ENCODE measurements at regions not wholly inside any gene's neighbourhood (a gene's known extent, or its start where the extent isn't known, plus 50 kb on each side); places are given as distances from the start of the nearest gene placed in this dataset.

DNA sequence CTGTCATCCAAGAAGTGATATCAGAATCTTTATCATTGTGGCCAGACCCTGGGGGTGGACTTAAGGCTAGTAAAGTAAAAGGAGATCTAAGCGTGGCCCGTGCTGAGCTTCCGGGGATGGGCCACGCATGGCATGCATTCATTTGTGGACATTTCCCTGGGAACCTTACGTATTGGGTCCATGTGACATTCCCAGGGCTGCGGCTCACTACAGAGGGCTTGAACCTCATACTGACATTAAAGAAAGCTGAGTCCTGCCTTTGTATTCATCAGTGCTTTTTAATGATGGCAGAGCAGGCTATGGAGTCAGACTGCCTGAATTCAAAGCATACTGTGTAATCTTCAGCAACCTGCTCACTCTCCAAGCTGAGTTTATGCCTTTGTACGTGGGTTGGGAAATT is 152.2 kb upstream of the AFDN start:
- H3K4me1 Mint-ChIP-seq: peaks cover 27% of the 10 kb centered on the region
- H3K4me3 Mint-ChIP-seq: no peak overlapping the region
- Histone ChIP-seq H3K4me1 (ENCODE audit: insufficient read depth) (peaks cover 21% of the 10 kb centered on the region), H4K20me1 (replicated peaks; ENCODE audit: insufficient read depth) (no peaks in the 10 kb centered on the region), H3K4me3 (no peak overlapping the region), H3K79me2 (replicated peaks; ENCODE audit: insufficient read depth) (no peaks in the 10 kb centered on the region), H3K27ac (ENCODE audit: low read depth) (no peak overlapping the region), H3K9me2 (ENCODE audit: insufficient read depth) (0 out of 2 replicates have a peak, but pooled peaks cover 6% of the 10 kb centered on the region), H2AFZ (no peak overlapping the region), H3K4me2 (no peak overlapping the region), H3K27me3 (ENCODE audit: insufficient read depth) (peaks cover 8% of the 10 kb centered on the region; the same call in 1 of the 2 replicates), H3F3A (replicated peaks; ENCODE audit: low read depth) (no peaks in the 10 kb centered on the region), H3K36me3 (ENCODE audit: insufficient read depth) (no peaks in the 10 kb centered on the region)
- no peak overlapping the region for H3K27ac Mint-ChIP-seq
- TF ChIP-seq, protein P1, sequence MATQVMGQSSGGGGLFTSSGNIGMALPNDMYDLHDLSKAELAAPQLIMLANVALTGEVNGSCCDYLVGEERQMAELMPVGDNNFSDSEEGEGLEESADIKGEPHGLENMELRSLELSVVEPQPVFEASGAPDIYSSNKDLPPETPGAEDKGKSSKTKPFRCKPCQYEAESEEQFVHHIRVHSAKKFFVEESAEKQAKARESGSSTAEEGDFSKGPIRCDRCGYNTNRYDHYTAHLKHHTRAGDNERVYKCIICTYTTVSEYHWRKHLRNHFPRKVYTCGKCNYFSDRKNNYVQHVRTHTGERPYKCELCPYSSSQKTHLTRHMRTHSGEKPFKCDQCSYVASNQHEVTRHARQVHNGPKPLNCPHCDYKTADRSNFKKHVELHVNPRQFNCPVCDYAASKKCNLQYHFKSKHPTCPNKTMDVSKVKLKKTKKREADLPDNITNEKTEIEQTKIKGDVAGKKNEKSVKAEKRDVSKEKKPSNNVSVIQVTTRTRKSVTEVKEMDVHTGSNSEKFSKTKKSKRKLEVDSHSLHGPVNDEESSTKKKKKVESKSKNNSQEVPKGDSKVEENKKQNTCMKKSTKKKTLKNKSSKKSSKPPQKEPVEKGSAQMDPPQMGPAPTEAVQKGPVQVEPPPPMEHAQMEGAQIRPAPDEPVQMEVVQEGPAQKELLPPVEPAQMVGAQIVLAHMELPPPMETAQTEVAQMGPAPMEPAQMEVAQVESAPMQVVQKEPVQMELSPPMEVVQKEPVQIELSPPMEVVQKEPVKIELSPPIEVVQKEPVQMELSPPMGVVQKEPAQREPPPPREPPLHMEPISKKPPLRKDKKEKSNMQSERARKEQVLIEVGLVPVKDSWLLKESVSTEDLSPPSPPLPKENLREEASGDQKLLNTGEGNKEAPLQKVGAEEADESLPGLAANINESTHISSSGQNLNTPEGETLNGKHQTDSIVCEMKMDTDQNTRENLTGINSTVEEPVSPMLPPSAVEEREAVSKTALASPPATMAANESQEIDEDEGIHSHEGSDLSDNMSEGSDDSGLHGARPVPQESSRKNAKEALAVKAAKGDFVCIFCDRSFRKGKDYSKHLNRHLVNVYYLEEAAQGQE (IDR thresholded peaks at IDR 0.05; ENCODE audit: unreplicated experiment): no peak
- TF ChIP-seq POLR2AphosphoS5 (IDR thresholded peaks at IDR 0.05; ENCODE audit: low read depth) (no peak), STAT1 (IDR thresholded peaks at IDR 0.05; ENCODE audit: unreplicated experiment) (no peak), NANOG (IDR thresholded peaks at IDR 0.05; ENCODE audit: borderline replicate concordance) (no peak), ZNF114 (CRISPR knock-in tag; IDR thresholded peaks at IDR 0.05) (no peak), CREB1 (CRISPR knock-in tag; IDR thresholded peaks at IDR 0.05; ENCODE audit: low read depth) (no peak), EZH2 (IDR thresholded peaks at IDR 0.05; ENCODE audit: low read depth, unreplicated experiment) (no peak), JUNB (IDR thresholded peaks at IDR 0.05; ENCODE audit: unreplicated experiment) (no peak), ZNF331 (CRISPR knock-in tag; IDR thresholded peaks at IDR 0.05; ENCODE audit: low read depth) (no peak), EZH2phosphoT487 (IDR thresholded peaks at IDR 0.05; ENCODE audit: unreplicated experiment) (no peak)
- TF ChIP-seq, protein P2, sequence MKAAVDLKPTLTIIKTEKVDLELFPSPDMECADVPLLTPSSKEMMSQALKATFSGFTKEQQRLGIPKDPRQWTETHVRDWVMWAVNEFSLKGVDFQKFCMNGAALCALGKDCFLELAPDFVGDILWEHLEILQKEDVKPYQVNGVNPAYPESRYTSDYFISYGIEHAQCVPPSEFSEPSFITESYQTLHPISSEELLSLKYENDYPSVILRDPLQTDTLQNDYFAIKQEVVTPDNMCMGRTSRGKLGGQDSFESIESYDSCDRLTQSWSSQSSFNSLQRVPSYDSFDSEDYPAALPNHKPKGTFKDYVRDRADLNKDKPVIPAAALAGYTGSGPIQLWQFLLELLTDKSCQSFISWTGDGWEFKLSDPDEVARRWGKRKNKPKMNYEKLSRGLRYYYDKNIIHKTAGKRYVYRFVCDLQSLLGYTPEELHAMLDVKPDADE (IDR thresholded peaks at IDR 0.05): no peak
- TF ChIP-seq, protein P3, sequence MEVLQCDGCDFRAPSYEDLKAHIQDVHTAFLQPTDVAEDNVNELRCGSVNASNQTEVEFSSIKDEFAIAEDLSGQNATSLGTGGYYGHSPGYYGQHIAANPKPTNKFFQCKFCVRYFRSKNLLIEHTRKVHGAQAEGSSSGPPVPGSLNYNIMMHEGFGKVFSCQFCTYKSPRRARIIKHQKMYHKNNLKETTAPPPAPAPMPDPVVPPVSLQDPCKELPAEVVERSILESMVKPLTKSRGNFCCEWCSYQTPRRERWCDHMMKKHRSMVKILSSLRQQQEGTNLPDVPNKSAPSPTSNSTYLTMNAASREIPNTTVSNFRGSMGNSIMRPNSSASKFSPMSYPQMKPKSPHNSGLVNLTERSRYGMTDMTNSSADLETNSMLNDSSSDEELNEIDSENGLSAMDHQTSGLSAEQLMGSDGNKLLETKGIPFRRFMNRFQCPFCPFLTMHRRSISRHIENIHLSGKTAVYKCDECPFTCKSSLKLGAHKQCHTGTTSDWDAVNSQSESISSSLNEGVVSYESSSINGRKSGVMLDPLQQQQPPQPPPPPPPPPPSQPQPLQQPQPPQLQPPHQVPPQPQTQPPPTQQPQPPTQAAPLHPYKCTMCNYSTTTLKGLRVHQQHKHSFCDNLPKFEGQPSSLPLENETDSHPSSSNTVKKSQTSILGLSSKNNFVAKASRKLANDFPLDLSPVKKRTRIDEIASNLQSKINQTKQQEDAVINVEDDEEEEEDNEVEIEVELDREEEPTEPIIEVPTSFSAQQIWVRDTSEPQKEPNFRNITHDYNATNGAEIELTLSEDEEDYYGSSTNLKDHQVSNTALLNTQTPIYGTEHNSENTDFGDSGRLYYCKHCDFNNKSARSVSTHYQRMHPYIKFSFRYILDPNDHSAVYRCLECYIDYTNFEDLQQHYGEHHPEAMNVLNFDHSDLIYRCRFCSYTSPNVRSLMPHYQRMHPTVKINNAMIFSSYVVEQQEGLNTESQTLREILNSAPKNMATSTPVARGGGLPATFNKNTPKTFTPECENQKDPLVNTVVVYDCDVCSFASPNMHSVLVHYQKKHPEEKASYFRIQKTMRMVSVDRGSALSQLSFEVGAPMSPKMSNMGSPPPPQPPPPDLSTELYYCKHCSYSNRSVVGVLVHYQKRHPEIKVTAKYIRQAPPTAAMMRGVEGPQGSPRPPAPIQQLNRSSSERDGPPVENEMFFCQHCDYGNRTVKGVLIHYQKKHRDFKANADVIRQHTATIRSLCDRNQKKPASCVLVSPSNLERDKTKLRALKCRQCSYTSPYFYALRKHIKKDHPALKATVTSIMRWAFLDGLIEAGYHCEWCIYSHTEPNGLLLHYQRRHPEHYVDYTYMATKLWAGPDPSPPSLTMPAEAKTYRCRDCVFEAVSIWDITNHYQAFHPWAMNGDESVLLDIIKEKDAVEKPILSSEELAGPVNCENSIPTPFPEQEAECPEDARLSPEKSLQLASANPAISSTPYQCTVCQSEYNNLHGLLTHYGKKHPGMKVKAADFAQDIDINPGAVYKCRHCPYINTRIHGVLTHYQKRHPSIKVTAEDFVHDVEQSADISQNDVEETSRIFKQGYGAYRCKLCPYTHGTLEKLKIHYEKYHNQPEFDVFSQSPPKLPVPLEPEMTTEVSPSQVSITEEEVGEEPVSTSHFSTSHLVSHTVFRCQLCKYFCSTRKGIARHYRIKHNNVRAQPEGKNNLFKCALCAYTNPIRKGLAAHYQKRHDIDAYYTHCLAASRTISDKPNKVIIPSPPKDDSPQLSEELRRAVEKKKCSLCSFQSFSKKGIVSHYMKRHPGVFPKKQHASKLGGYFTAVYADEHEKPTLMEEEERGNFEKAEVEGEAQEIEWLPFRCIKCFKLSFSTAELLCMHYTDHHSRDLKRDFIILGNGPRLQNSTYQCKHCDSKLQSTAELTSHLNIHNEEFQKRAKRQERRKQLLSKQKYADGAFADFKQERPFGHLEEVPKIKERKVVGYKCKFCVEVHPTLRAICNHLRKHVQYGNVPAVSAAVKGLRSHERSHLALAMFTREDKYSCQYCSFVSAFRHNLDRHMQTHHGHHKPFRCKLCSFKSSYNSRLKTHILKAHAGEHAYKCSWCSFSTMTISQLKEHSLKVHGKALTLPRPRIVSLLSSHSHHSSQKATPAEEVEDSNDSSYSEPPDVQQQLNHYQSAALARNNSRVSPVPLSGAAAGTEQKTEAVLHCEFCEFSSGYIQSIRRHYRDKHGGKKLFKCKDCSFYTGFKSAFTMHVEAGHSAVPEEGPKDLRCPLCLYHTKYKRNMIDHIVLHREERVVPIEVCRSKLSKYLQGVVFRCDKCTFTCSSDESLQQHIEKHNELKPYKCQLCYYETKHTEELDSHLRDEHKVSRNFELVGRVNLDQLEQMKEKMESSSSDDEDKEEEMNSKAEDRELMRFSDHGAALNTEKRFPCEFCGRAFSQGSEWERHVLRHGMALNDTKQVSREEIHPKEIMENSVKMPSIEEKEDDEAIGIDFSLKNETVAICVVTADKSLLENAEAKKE (CRISPR knock-in tag; IDR thresholded peaks at IDR 0.05): no peak
- TF ChIP-seq, protein P4, sequence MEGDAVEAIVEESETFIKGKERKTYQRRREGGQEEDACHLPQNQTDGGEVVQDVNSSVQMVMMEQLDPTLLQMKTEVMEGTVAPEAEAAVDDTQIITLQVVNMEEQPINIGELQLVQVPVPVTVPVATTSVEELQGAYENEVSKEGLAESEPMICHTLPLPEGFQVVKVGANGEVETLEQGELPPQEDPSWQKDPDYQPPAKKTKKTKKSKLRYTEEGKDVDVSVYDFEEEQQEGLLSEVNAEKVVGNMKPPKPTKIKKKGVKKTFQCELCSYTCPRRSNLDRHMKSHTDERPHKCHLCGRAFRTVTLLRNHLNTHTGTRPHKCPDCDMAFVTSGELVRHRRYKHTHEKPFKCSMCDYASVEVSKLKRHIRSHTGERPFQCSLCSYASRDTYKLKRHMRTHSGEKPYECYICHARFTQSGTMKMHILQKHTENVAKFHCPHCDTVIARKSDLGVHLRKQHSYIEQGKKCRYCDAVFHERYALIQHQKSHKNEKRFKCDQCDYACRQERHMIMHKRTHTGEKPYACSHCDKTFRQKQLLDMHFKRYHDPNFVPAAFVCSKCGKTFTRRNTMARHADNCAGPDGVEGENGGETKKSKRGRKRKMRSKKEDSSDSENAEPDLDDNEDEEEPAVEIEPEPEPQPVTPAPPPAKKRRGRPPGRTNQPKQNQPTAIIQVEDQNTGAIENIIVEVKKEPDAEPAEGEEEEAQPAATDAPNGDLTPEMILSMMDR (conservative IDR thresholded peaks at IDR 0.05; ENCODE audit: low read depth in 2 of 2): no peak
- H3K9me3 Mint-ChIP-seq: peaks cover 16% of the 10 kb centered on the region
- no peak for ATAC-seq
- H3K36me3 Mint-ChIP-seq (ENCODE audit: low read depth): peaks cover 15% of the 10 kb centered on the region
- peaks cover 21% of the 10 kb centered on the region for H3K27me3 Mint-ChIP-seq (ENCODE audit: insufficient read depth, low read depth, poor library complexity)
- DNase-seq (ENCODE audit: low spot score): no peak
